HG02840 (cell line): ENCODE measurements at regions not wholly inside any gene's neighbourhood (a gene's known extent, or its start where the extent isn't known, plus 50 kb on each side); places are given as distances from the start of the nearest gene placed in this dataset.

Experiments used
- ATAC-seq: cut with Tn5 transposase; IDR thresholded peaks from one replicate; pipeline ENCODE4 v1.9.1; 2021; ENCODE audit warnings: mild to moderate bottlenecking, moderate library complexity, moderate number of reproducible peaks; ENCODE audit not compliant: unreplicated experiment, low FRiP score

- ATAC-seq: no peak
Measured at GRCh38 chr5:18091142-18091541, 456.9 kb downstream of the TAF11L14 start.

- ATAC-seq: no peak
Measured at GRCh38 chr5:18091758-18092157, 457.5 kb downstream of the TAF11L14 start.

- no peak for ATAC-seq
Measured at GRCh38 chr5:18095061-18095460, 460.8 kb downstream of the TAF11L14 start.

- no peak for ATAC-seq
Measured at GRCh38 chr5:18097817-18098216, 463.6 kb downstream of the TAF11L14 start.

GRCh38 chr5:18098691-18099090 lies 464.4 kb downstream of the TAF11L14 start:
- ATAC-seq: no peak

GRCh38 chr5:18099261-18099660 lies 465.0 kb downstream of the TAF11L14 start:
- no peak for ATAC-seq

GRCh38 chr5:18101532-18101931 lies 467.3 kb downstream of the TAF11L14 start:
- no peak for ATAC-seq

GRCh38 chr5:18102733-18103132 lies 468.5 kb downstream of the TAF11L14 start:
- ATAC-seq: no peak

GRCh38 chr5:18105449-18105848 lies 471.2 kb downstream of the TAF11L14 start:
- ATAC-seq: no peak

- no peak for ATAC-seq
Measured at GRCh38 chr5:18111906-18112465, 477.7 kb downstream of the TAF11L14 start.

- ATAC-seq: no peak
Measured at GRCh38 chr5:18113721-18114120, 479.5 kb downstream of the TAF11L14 start.

- no peak for ATAC-seq
Measured at GRCh38 chr5:18114151-18114757, 480.0 kb downstream of the TAF11L14 start.

GRCh38 chr5:18117968-18118367 lies 483.7 kb downstream of the TAF11L14 start:
- ATAC-seq: no peak

GRCh38 chr5:18119156-18119785 lies 485.0 kb downstream of the TAF11L14 start:
- ATAC-seq: no peak

- ATAC-seq: no peak
Measured at GRCh38 chr5:18141222-18141621, 507.0 kb downstream of the TAF11L14 start.

- ATAC-seq: no peak
Measured at GRCh38 chr5:18142831-18143230, 508.6 kb downstream of the TAF11L14 start.

- ATAC-seq: no peak
Measured at GRCh38 chr5:18152671-18153070, 518.4 kb downstream of the TAF11L14 start.

- ATAC-seq: no peak
Measured at GRCh38 chr5:18158166-18158565, 523.9 kb downstream of the TAF11L14 start.

GRCh38 chr5:18159331-18159730 lies 525.1 kb downstream of the TAF11L14 start:
- ATAC-seq: no peak

- ATAC-seq: no peak
Measured at GRCh38 chr5:18171684-18172083, 537.4 kb downstream of the TAF11L14 start.

GRCh38 chr5:18179579-18179978 lies 545.3 kb downstream of the TAF11L14 start:
- no peak for ATAC-seq

- no peak for ATAC-seq
Measured at GRCh38 chr5:18181575-18181974, 547.3 kb downstream of the TAF11L14 start.
